ENCODE measurements at regions not wholly inside any gene's neighbourhood (a gene's known extent, or its start where the extent isn't known, plus 50 kb on each side); places are given as distances from the start of the nearest gene placed in this dataset.

- TF ChIP-seq, protein P1, sequence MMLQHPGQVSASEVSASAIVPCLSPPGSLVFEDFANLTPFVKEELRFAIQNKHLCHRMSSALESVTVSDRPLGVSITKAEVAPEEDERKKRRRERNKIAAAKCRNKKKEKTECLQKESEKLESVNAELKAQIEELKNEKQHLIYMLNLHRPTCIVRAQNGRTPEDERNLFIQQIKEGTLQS (CRISPR knock-in tag; conservative IDR thresholded peaks at IDR 0.05): no peak
- no peak for TF ChIP-seq JUN (CRISPR knock-in tag; IDR thresholded peaks at IDR 0.05)
- TF ChIP-seq, protein P2, sequence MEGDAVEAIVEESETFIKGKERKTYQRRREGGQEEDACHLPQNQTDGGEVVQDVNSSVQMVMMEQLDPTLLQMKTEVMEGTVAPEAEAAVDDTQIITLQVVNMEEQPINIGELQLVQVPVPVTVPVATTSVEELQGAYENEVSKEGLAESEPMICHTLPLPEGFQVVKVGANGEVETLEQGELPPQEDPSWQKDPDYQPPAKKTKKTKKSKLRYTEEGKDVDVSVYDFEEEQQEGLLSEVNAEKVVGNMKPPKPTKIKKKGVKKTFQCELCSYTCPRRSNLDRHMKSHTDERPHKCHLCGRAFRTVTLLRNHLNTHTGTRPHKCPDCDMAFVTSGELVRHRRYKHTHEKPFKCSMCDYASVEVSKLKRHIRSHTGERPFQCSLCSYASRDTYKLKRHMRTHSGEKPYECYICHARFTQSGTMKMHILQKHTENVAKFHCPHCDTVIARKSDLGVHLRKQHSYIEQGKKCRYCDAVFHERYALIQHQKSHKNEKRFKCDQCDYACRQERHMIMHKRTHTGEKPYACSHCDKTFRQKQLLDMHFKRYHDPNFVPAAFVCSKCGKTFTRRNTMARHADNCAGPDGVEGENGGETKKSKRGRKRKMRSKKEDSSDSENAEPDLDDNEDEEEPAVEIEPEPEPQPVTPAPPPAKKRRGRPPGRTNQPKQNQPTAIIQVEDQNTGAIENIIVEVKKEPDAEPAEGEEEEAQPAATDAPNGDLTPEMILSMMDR (IDR thresholded peaks at IDR 0.05): no peak
- TF ChIP-seq, protein P3, sequence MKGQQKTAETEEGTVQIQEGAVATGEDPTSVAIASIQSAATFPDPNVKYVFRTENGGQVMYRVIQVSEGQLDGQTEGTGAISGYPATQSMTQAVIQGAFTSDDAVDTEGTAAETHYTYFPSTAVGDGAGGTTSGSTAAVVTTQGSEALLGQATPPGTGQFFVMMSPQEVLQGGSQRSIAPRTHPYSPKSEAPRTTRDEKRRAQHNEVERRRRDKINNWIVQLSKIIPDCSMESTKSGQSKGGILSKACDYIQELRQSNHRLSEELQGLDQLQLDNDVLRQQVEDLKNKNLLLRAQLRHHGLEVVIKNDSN (CRISPR knock-in tag; IDR thresholded peaks at IDR 0.05): no peak
- TF ChIP-seq SP1 (CRISPR knock-in tag; conservative IDR thresholded peaks at IDR 0.05): no peak
- TF ChIP-seq, protein P4, sequence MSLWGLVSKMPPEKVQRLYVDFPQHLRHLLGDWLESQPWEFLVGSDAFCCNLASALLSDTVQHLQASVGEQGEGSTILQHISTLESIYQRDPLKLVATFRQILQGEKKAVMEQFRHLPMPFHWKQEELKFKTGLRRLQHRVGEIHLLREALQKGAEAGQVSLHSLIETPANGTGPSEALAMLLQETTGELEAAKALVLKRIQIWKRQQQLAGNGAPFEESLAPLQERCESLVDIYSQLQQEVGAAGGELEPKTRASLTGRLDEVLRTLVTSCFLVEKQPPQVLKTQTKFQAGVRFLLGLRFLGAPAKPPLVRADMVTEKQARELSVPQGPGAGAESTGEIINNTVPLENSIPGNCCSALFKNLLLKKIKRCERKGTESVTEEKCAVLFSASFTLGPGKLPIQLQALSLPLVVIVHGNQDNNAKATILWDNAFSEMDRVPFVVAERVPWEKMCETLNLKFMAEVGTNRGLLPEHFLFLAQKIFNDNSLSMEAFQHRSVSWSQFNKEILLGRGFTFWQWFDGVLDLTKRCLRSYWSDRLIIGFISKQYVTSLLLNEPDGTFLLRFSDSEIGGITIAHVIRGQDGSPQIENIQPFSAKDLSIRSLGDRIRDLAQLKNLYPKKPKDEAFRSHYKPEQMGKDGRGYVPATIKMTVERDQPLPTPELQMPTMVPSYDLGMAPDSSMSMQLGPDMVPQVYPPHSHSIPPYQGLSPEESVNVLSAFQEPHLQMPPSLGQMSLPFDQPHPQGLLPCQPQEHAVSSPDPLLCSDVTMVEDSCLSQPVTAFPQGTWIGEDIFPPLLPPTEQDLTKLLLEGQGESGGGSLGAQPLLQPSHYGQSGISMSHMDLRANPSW (CRISPR knock-in tag; conservative IDR thresholded peaks at IDR 0.05; ENCODE audit: low read depth): no peak
- TF ChIP-seq, protein P5, sequence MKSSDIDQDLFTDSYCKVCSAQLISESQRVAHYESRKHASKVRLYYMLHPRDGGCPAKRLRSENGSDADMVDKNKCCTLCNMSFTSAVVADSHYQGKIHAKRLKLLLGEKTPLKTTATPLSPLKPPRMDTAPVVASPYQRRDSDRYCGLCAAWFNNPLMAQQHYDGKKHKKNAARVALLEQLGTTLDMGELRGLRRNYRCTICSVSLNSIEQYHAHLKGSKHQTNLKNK (CRISPR knock-in tag; IDR thresholded peaks at IDR 0.05): no peak
- TF ChIP-seq, protein P6, sequence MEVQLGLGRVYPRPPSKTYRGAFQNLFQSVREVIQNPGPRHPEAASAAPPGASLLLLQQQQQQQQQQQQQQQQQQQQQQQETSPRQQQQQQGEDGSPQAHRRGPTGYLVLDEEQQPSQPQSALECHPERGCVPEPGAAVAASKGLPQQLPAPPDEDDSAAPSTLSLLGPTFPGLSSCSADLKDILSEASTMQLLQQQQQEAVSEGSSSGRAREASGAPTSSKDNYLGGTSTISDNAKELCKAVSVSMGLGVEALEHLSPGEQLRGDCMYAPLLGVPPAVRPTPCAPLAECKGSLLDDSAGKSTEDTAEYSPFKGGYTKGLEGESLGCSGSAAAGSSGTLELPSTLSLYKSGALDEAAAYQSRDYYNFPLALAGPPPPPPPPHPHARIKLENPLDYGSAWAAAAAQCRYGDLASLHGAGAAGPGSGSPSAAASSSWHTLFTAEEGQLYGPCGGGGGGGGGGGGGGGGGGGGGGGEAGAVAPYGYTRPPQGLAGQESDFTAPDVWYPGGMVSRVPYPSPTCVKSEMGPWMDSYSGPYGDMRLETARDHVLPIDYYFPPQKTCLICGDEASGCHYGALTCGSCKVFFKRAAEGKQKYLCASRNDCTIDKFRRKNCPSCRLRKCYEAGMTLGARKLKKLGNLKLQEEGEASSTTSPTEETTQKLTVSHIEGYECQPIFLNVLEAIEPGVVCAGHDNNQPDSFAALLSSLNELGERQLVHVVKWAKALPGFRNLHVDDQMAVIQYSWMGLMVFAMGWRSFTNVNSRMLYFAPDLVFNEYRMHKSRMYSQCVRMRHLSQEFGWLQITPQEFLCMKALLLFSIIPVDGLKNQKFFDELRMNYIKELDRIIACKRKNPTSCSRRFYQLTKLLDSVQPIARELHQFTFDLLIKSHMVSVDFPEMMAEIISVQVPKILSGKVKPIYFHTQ (CRISPR knock-in tag; IDR thresholded peaks at IDR 0.05): no peak
These were observed 256.8 kb upstream of the RPS23 start for GRCh38 chr5:82534986-82535385.
